HCEC 1CT (cell line): ENCODE measurements at regions not wholly inside any gene's neighbourhood (a gene's known extent, or its start where the extent isn't known, plus 50 kb on each side); places are given as distances from the start of the nearest gene placed in this dataset.

Experiments used
- DNase-seq: peaks from one replicate; pipeline ENCODE4 v3.0.0-alpha.2; 2017

DNA sequence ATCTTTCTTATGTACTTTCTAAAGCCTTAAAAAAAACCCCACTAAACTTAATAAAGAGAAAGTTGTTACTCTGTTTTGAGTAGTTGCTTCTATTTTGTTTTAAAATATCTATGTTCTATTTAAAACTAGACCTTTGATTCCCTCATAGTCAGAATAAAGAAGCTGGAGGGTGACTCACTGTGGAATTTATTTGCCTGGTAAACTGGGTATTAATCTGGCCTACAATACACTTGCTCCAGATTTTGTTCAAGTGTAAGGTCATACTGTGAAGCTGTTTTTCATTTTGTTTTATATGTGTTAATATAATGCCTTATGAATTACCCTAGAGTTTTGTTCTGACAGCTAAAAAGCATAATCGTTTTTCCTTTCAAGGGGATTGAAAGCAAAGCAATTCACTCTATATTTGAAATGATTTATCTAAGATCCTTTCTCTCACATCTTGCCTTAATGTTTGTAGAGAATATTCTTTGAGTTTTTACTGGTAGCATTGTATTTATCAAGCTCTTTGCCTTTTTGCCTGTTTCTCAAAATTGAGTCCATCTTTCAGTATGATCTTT, 277.4 kb upstream of the PITX2 start:
- DNase-seq: no peak

DNA sequence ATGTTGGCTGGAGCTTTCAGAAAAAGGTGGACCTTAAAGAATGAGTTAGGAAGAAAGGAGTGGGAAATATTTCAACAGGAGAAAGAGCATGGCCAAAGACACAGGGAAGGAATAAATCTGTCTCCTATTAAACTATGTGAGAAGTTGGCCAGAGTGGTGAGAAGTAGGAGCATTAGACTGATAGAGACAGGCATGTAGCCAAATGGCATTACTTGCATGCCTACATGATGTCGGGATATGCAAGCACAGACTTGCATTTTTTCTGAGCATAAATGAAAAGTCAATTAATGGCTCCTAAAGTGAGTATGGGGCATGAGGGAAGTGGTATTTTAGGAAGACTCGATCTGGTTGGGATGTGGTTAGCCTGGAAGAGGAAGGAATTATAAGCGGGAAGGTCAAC, 279.6 kb upstream of the PITX2 start:
- DNase-seq: no peak

DNA sequence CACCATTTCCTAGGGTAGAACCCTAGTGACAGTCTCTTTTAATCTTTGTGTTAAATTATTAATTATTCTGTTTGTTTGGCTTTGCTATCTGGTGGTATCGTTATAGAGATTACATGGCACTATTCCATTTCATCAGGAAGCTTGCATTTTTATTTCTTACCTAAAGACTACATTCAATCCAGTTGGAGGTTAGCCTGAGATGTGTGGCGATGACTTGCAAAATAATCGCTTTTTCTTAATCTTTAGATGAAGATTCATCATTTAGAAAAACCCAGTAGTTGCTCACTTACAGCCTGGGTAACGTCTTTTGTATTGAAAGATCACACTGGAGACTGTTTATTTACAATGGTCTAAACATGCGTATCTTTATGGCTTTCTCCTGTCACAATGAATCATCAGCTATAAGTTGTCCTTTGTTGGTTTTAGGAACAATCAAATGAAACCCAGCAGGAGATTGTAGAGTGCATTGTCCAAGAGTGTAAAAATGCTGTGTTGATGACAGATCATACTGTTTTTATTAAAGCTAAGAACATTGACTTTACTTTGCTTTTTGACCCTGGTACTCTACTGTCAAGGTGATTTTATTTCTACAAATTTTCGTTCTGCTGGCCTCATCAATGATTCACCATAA, 281.7 kb upstream of the PITX2 start:
- DNase-seq: no peak

DNA sequence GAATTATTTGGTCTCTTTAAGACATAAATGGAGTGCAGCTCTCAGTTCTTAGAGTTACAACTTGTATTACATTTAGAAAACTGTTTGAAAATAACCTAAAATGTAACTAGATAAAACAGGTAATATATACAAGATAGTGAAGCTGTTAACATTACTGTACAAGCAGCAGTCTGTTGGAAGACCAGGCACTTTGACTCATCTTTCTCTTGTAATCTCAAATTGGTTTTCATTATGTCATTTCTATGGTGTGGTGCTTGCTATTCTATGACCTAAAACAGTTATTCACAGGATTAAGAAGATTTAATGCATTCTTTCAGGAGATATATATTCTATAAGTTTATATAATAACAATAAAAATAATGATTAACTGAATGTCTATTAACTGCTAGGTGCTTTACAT, 282.5 kb upstream of the PITX2 start:
- DNase-seq: no peak

DNA sequence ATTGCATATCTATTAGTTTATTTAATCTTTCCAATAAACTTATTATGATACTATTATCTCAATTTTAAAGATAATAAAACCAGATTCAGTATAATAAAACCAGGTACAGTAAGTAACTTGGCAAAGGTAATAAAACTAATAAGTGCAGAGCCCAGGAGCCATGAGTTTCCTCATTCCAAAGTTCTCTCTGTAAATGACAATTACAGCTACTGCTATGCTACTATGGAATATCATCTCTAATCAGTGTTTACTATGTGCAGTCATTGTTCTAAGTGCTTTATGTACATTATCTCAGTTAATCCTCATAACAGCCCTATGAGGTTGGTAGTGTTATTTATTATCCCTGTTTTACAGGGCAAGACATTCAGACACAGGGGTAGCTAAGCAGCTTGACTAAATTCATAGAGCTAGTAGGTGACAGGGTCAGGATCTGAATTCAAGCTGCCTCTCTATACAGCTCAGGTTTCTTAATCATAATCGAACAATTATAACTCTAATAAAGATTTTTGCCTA, 285.0 kb upstream of the PITX2 start:
- DNase-seq: no peak

DNA sequence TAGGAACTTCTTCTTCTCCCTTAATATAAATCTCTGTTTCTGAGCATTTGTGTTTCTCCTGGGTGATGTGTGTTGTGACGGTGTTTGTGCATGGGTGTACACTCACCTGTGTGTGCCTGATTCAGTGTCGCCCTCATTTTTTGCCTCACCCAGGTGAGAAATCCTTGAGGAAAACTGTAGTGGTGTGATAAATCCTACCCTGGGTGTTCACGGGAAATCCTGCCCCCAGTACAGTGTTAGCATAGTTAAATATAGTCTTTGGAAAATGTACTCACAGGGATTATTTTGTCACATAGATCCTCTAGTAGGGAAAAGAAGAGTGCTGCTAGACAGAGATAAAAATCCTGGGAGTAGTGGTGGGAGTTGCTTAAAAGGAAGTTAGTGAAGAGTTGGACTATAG, 291.9 kb upstream of the PITX2 start:
- no peak for DNase-seq

DNA sequence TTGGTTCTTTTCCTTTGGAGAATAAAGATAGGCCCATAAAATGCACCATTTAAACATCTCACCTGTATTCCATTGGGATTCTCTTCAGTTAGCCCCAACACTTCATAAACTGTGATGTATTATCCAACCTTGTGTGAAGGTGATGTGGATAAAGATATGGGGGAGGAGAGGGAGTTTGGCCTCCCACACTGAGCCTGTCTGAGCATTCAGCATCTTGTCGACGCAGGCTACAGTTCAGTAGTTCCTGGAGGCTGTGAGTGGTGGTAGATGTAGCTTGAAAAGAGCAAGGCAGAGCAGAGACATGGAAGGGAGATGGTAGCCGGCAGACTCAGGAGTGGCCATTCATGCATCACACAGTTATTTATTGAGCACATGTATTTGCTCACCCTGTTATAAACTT, 292.4 kb upstream of the PITX2 start:
- DNase-seq: no peak

DNA sequence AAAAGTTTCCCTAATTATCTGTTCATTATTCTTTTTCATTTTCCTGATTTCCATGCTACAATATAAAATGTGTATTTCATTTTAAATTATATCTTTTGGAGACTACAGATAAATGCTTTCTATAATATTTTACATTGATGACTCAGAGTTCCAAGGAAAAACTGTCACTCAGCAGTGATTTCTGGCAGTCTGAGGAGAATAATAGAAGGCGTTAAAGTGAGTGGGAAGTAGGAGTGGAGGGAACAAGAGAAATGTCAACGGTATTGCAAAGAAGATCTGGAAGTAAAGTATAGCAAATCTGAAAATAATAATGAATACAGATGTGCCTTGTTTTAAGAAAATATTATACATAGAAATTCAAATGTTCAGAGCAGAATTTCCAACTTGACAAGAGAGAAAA, 293.6 kb upstream of the PITX2 start:
- no peak for DNase-seq

DNA sequence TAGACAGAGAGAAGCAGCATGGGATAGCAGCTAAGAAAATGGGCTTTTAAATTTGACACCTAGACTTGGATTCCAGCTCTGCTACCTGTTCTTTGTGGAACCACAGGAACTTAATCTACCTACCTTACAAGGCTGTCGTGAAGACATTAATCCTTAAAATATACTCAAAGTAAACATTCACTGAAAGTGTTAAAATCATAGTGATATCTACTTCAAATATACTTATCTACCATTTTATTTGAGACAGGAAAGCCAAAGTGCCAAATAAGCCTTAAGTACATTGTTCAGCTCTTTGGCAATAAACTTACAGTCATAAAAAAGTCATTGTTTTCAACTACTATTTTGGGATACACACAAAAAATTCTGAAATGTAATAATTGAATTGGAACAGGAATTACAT, 295.0 kb upstream of the PITX2 start:
- DNase-seq: no peak

DNA sequence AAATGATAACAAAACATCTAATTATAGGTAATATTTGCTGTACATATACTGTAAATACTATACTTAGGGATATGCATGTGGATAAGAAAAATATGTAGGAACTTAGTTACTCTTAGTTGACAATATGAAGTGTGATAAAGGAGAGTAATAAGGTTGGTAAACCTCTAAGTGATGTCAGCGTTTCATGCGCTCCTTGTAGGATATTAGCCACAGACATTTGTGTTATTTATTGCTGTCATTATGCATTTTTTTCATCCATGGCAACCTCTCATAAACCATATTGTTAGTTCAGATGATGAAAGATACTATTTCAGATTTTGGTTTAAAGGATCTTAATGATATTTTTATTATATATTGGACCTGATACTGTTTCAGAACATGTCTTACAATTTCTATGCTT, 298.1 kb upstream of the PITX2 start:
- no peak for DNase-seq

DNA sequence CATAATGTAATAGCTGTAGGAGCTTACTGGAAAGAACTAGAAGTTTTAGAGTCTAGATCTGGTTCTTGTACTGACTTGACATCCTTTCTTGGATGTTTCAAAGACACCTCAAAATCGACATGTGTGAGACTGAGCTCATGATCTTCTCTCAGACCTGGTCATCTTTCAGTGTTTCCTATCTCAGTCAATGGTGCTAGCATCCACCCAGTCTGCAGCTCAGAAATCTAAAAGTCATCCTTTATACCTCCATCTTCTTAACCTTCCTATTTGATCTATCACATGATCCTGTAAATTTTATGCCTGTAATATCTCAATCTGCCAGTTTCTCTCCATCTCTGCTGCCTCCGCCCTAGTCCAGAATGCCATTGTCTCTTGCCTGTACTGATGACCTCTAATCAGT, 301.9 kb upstream of the PITX2 start:
- DNase-seq: no peak

DNA sequence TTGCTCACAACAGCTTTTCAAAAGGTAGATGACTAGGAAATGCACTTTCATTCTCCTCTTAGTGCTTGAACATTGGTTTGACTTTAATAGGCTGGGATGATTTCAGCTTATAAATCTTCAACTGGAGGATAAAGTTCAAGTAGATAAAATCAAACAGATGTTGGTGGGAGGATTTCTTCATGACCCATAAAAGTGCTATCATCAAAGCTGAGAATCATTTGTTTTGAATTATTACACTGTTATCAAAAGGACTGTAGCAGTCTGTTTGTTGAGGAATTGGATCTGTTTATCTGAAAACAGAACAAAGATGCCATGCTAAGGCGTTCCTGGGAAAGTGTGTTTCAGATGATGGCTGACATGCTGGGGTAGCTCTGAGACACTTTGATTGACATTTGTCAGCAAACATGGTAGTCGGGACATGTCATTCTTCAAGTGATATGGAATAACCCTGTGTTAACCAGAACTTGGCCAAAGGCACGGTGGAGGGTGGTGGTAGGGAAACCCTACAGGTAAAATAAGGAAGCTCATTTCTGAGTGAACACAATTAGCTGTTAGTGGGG, 304.0 kb upstream of the PITX2 start:
- DNase-seq: no peak

DNA sequence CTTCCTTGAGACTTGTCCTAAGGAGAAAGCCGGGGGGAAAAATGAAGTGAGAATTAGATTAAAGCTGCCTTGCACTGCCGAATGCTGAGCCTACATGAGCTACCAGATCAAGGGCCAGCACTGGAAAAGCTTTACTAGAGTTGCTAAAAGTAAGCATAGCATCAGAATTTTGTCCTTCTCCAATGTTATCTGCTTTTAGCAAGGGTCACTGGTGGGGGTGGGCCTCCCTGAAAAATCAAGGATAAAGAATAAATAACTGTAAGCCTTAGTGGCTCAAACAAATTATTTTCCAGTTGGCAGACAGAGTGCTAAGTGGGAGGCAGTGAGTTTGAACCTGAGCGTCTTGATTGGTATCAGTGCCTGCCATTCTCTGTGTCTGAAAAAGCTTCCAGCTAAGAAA, 310.5 kb upstream of the PITX2 start:
- DNase-seq: no peak

DNA sequence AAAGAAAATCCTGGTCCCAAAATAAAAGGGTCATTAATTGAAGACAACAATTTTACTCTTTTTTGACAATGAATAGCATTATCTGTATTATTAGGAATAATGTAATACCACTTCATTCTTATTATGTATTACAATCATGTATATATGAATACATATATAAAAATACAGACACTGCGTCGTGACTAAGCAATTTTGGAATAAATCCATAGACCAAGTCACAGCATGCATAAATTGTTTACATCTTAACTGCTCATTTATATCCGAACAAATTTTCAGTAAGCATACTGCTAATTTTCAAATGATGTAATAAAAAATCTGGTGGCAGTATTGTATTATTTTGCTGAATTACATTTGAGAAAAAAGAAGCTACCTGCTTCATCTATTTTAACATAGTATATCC, 321.6 kb upstream of the PITX2 start:
- DNase-seq: no peak

DNA sequence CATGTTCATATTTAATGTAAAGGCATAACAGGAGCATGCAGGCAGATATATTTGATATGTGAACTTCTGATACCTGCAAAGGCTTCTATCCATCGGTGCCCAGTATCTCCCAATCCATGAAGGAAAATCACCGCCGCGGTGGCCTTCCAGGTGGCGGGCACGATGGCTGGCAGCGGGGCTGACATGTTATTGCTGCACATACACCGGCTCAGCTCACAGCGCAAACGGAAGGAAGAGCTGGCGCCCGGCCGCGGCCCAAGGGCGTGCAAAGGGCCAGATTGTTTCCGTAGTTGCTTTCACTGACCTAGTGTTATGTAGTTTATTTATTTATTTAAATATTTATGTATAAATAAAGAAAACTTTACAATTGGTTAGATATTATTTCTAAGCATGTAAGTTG, 322.7 kb upstream of the PITX2 start:
- no peak for DNase-seq

DNA sequence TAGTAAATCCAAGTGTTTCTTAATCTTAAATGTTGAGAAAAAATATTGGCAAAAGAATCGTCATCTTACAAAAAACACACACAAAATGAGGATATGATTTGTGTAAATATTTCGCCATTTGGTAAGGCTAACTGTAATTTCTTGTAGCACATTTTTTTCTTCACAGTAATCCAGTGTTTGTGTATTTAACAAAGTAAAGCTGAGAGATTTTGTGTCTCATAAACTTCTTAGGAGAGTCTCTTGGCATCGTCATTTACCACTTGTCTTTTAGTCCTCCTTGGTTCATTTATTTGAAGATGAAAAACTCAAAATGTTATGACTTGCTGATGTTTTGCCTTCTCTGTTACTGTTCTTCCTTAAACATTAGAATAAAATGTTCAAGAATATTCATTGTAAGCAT, 326.7 kb upstream of the PITX2 start:
- no peak for DNase-seq

DNA sequence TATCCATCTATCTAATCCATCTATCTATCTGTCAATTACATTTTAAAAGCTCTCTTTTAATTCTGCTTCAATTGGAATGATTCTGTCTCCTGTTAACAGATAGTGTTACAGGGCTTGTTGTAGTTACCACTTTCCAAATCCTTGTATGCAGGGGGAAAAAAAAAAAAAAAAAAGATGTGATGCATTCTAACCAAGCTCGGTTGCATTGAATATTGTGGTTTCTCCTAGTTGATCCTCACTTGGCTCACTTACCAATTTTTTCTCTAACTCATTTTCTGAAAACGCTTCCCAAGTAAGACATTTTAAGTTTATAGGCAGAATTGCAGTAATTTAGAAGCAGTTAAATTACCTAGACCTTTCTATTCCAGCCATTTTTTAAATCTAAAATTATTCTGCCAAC, 327.9 kb upstream of the PITX2 start:
- DNase-seq: no peak

DNA sequence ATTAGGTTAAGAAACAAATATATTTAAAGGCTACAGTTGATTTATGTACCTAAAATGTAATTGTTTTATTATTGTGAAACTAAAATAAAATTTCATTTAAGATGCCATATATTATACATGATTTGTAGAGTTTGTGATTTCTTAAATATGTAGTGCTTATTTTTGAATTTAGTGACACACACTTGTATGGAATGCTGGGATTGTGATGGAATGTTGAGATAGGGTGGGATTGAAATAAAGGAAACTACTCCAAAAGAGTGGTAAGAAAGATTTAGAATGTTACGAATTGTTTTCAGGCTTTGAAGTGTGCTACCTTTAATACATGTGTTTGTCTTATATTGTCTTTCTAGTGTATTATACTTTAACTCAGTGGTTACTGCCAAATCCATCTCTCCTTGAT, 330.3 kb upstream of the PITX2 start:
- DNase-seq: no peak

DNA sequence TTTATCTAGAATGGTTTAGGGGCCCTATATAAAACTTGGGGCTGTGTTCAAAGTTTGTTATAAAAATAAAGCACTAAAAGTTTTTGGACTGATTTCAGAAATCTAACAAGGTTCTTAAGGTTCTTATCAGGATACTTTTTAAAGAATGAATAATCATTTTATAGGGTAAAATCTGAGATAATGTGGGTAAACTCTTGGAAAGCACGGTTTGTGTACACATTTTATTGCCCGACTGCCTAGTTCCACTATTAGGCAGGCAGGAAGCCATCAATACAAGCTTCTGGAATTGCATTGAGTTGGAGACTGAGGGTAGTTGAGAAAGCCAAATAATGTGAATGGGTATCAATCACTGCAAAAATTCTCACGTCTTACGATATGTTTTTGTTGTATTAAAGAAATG, 331.0 kb upstream of the PITX2 start:
- no peak for DNase-seq

DNA sequence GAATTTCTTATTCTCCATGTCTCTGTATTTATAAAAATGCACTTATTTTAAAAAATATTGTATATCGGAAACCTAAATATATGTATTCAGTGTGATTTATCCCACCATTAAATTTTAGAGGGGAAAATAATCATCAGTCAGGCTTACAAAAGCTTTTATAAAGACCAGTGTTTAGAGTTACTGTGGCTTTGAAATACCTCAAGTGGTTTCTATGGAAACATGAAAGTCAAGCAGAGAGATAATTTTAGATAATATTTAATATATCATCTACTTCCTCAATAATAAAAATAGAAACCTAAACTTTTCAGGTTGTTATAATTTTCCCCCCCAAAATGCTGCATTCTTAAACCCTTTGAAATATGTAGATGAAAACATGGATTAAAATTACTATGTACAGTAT, 332.9 kb upstream of the PITX2 start:
- no peak for DNase-seq

DNA sequence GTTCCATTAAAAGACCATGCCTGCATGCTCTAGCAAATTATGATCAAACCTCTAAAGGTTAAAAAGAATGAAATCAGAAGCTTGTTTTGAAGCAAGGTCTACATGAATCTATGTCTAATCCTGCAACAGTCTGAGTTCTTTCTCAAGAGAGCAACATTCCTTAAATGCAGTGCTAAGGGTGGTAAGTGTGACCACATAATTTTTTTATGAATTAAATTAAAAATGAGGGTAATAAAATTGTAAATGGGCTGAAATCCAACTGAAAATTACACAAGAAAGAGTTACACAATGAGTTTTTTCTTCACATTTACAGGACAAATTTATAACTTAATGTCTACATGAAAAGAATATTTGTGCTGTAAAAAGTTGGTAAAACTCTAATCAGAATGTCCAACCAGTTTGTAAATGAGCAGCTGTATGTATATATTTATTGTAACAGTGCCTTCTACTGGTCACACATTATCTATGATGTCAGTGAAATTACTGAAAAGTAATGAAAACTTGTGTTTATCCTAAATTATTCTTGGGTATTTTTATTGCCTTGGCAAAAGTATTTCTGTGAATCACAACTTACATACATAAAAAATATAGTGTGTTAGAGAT, 336.3 kb upstream of the PITX2 start:
- no peak for DNase-seq

DNA sequence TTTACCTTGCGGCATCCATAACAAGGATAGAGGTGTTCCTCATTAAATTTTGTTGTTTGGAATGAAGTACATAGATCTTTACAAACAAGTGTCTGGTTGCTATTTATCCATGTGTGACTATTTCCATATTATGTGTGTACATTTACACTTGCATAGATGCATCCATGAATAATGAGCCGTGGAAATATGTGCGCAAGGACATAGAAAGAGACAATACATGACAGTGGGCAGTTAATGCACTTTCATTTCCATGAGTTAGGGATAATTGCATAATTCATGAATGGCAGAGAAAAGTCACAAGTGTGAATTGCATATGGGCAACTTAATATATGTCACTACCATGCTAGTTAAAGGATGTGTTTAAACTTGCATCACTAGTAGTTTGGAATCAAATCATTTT, 338.2 kb upstream of the PITX2 start:
- DNase-seq: no peak

DNA sequence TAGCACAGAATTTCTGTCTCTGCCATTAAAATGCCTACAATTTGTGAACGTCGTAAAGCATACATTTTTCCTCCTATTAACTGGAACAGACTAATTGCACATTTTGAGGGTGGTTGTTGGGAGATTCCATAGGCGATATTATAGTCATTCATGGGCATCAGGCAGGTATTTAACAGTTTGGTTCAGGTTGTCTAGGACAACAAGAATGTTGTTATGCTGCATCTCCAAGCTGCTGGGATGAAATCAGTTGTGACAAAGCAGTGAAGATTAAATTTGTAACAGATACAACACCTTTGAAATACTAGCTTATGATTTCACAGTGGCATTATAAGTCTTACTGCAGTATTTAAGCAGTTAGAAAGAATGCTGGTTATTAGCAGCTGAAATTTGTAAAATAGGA, 339.7 kb upstream of the PITX2 start:
- DNase-seq: no peak

DNA sequence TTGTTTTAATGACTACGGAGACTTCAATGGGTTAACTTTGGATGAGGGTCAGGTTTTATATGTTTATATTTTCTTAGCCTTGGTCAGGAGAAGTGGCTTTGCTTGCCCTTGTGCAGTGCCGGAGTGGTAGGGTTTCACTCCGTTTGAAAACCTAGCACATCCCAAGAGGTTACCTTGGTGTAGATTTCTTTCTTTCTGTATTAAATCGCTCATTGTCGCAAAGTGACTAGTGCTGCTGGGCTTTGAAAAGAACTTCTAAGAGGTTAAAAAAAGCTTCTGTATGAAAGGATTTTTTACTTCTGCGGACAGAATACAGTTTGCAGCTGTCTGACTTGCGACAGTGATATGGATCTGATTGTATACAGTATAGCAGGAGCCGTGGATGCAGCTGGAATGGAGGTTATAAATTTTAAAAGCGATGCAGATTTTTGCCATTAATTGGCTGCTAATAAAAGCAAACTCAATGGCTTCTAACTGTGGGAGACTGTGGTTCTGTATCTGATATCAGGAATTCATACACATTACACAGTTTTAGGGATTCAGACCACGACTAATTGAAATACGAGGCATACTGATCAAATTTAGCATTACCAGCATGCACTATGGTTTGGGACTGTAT, 340.9 kb upstream of the PITX2 start:
- DNase-seq: no peak
